ENCODE measurements at regions not wholly inside any gene's neighbourhood (a gene's known extent, or its start where the extent isn't known, plus 50 kb on each side); places are given as distances from the start of the nearest gene placed in this dataset.

- Mint-ChIP-seq H3K27me3 (ENCODE audit: low read depth, poor library complexity) (no peaks in the 10 kb centered on the region), H3K4me1 (no peaks in the 10 kb centered on the region), H3K9me3 (peaks cover 49% of the 10 kb centered on the region), H3K27ac (no peak overlapping the region), H3K4me3 (no peak overlapping the region), H3K36me3 (ENCODE audit: low read depth) (peaks cover 12% of the 10 kb centered on the region)
- no peak for DNase-seq
- no peak for TF ChIP-seq CTCF (IDR thresholded peaks at IDR 0.05)
Measured at GRCh38 chr12:90122681-90123080, 414.0 kb upstream of the ATP2B1 start.

- no peak for DNase-seq
- Mint-ChIP-seq H3K27ac (no peak overlapping the region), H3K4me1 (no peaks in the 10 kb centered on the region), H3K9me3 (peaks cover 40% of the 10 kb centered on the region), H3K4me3 (no peak overlapping the region), H3K27me3 (ENCODE audit: low read depth, poor library complexity) (no peaks in the 10 kb centered on the region), H3K36me3 (ENCODE audit: low read depth) (peaks cover 12% of the 10 kb centered on the region)
- TF ChIP-seq CTCF (IDR thresholded peaks at IDR 0.05) = no peak
Measured at GRCh38 chr12:90120627-90121026, 412.0 kb upstream of the ATP2B1 start.

- Mint-ChIP-seq H3K9me3 (peaks cover 1% of the 10 kb centered on the region), H3K36me3 (ENCODE audit: low read depth) (no peaks in the 10 kb centered on the region), H3K4me1 (peaks cover 7% of the 10 kb centered on the region), H3K4me3 (no peak overlapping the region), H3K27me3 (ENCODE audit: low read depth, poor library complexity) (no peaks in the 10 kb centered on the region), H3K27ac (no peak overlapping the region)
- DNase-seq = no peak
- TF ChIP-seq CTCF (IDR thresholded peaks at IDR 0.05) = no peak
Measured at GRCh38 chr12:90112666-90113065, 404.0 kb upstream of the ATP2B1 start.

- Mint-ChIP-seq H3K27me3 (ENCODE audit: low read depth, poor library complexity) (no peaks in the 10 kb centered on the region), H3K27ac (no peak overlapping the region), H3K4me1 (peaks cover 7% of the 10 kb centered on the region), H3K9me3 (no peaks in the 10 kb centered on the region), H3K4me3 (no peak overlapping the region), H3K36me3 (ENCODE audit: low read depth) (no peaks in the 10 kb centered on the region)
- TF ChIP-seq CTCF (IDR thresholded peaks at IDR 0.05) = no peak
- DNase-seq = no peak
Measured at GRCh38 chr12:90111791-90112580, 403.3 kb upstream of the ATP2B1 start.

GRCh38 chr12:90106568-90106967 lies 397.9 kb upstream of the ATP2B1 start:
- Mint-ChIP-seq H3K9me3 (no peaks in the 10 kb centered on the region), H3K4me3 (no peak overlapping the region), H3K36me3 (ENCODE audit: low read depth) (no peaks in the 10 kb centered on the region), H3K27me3 (ENCODE audit: low read depth, poor library complexity) (no peaks in the 10 kb centered on the region), H3K27ac (no peak overlapping the region), H3K4me1 (no peaks in the 10 kb centered on the region)
- DNase-seq = no peak
- no peak for TF ChIP-seq CTCF (IDR thresholded peaks at IDR 0.05)

All from nephron progenitor cell (in vitro differentiated cells).